GM21528 (cell line): ENCODE measurements at regions not wholly inside any gene's neighbourhood (a gene's known extent, or its start where the extent isn't known, plus 50 kb on each side); places are given as distances from the start of the nearest gene placed in this dataset.
"Not testable (repeated sequence)": the region's sequence is repeated elsewhere in the genome, so short reads cannot be mapped to it uniquely, and the experiment has no call there.

Experiments
- ATAC-seq: cut with Tn5 transposase; IDR thresholded peaks from one replicate; pipeline ENCODE4 v1.9.1; 2021; ENCODE audit warnings: mild to moderate bottlenecking, moderate library complexity; ENCODE audit not compliant: unreplicated experiment, low FRiP score

GRCh38 chr3:87120236-87120635 is 106.9 kb upstream of the CHMP2B start:
- no peak for ATAC-seq

- ATAC-seq = no peak
These were observed 117.6 kb upstream of the CHMP2B start for GRCh38 chr3:87109465-87109864.

- no peak for ATAC-seq
These were observed 111.1 kb upstream of the VGLL3 start for GRCh38 chr3:87101861-87102625.

- not testable (repeated sequence) for ATAC-seq
These were observed 106.8 kb upstream of the VGLL3 start for GRCh38 chr3:87097733-87098132.

- no peak for ATAC-seq
These were observed 99.7 kb upstream of the VGLL3 start for GRCh38 chr3:87090631-87091030.

GRCh38 chr3:87088993-87089841 is 98.3 kb upstream of the VGLL3 start:
- peak; percentile 67 for ATAC-seq

GRCh38 chr3:87088430-87088992 is 97.6 kb upstream of the VGLL3 start:
- ATAC-seq = peak; percentile 34

GRCh38 chr3:87084868-87085267 is 93.9 kb upstream of the VGLL3 start:
- ATAC-seq = no peak

- no peak for ATAC-seq
These were observed 92.0 kb upstream of the VGLL3 start for GRCh38 chr3:87082796-87083440.

GRCh38 chr3:87077355-87077754 is 86.4 kb upstream of the VGLL3 start:
- no peak for ATAC-seq

- no peak for ATAC-seq
These were observed 86.0 kb upstream of the VGLL3 start for GRCh38 chr3:87076946-87077345.

- no peak for ATAC-seq
These were observed 82.7 kb upstream of the VGLL3 start for GRCh38 chr3:87073496-87074145.

- no peak for ATAC-seq
These were observed 81.5 kb upstream of the VGLL3 start for GRCh38 chr3:87072446-87072845.

- no peak for ATAC-seq
These were observed 79.0 kb upstream of the VGLL3 start for GRCh38 chr3:87069971-87070370.

GRCh38 chr3:87069021-87069420 is 78.1 kb upstream of the VGLL3 start:
- no peak for ATAC-seq

- no peak for ATAC-seq
These were observed 71.7 kb upstream of the VGLL3 start for GRCh38 chr3:87062685-87063084.

GRCh38 chr3:87057474-87057873 is 66.5 kb upstream of the VGLL3 start:
- ATAC-seq = no peak

- ATAC-seq = no peak
These were observed 62.6 kb upstream of the VGLL3 start for GRCh38 chr3:87053553-87053952.

- ATAC-seq = no peak
These were observed 61.7 kb upstream of the VGLL3 start for GRCh38 chr3:87052499-87053260.

- ATAC-seq = no peak
These were observed 56.9 kb upstream of the VGLL3 start for GRCh38 chr3:87047852-87048251.
